Inflammatory macrophage treated with lipopolysaccharide for 1 hour (primary cell): ENCODE measurements at regions not wholly inside any gene's neighbourhood (a gene's known extent, or its start where the extent isn't known, plus 50 kb on each side); places are given as distances from the start of the nearest gene placed in this dataset.

ENCODE experiments used
- DNase-seq, 2 donors: peaks; one replicate each; pipeline ENCODE4 v3.0.0-alpha.2; 2020 to 2022

DNA sequence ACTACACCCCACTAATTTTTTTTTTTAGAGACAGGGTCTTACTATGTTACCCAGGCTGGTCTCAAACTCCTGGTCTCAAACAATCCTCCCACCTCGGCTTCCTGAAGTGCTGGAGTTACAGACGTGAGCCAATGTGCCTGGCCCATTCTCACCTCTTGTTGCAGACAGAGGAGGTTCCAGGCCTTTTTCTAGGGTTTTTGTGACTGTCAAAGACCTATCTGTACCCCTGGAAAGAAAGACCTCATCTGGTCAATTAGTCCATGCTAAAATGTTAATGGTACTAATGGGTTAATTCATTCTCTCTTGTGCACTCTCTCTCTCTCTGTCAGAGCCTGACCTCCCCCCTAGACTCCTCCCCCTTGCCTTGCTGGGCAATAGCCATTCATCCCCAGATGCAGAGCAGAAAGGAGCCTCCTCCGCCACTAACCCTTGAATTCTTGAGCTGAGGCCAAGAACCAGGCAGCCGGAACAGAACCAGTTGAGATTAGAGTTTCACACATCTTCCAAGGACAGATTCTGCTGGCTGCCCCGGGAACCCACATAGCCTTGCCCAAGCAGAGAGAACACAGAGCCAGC lies 209.7 kb downstream of the SKIDA1 start:
- DNase-seq = no peak

DNA sequence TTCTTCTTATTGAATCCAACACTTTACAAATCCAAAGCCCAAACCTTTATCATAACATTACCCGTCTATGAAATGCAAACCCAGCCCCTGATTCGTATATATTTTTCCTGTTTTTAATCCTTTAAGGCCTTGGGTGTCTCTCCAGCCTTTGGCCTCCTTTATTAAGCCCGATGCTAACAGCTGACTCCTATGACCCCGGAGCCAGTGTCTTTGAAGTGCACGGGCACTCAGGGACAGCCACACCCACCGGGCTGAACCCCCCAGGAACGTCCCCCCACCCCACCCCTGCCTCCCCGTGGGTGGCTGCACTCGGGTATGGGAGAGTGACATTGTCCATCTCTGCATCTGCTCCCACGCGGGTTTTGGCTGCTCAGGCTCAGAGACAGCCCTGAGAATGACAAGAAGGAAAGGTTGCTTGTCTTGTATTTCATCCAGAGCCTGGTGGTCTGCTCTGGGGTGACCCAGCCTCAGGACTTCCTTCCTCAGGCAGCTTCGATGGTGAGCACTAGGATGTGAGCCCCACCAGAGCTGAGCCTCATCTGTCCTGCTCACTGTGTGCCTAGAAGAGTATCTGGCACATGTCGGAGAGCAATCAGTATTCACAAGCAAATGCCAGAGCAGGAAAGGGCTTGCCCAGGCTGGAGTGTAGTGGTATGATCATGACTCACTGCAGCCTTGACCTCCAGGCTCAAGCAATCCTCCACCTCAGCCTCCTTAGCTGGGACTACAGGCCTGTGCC lies 210.4 kb downstream of the SKIDA1 start:
- no peak for DNase-seq

- no peak for DNase-seq
Observed at GRCh38 chr10:21314111-21314626, 211.3 kb downstream of the SKIDA1 start.

DNA sequence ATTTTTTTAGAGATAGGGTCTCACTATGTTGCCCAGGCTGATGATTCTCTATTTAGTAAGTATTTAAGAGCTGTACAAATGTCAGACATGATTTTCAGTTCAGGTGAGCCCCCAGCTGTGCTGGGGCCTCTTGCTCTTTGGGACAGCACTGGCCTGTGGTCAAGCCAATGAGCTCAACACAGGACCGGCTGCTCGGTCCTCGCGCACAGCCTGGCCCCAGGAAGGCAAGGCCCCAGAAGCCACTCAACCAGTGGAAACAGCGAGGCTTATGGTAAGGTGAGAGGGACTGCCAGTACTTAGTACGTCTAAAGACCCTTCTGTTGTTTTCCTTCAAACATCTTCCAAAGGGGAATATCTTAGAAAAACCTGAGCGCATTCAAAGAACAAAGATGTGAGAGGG lies 211.8 kb downstream of the SKIDA1 start:
- no peak for DNase-seq

- DNase-seq = no peak
Observed at GRCh38 chr10:21311426-21311825, 214.1 kb downstream of the SKIDA1 start.

DNA sequence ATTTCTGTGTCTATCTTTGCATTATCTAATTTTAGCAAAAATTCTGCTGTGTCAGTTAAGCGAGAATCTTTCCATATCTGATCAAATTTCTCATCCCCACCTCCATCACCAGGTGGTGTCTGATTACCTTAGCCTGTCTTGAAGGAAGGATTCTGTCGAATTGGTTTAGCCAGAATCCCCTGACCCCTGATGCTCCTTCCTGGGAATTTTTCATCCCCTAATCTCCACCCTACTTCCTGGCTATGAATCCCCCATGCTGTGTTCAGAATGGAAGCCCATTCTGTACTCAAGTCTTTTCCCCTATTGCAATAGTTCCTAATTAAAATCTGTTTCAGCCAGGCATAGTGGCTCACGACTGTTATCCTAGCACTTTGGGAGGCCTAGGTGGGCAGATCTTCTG lies 216.1 kb downstream of the SKIDA1 start:
- DNase-seq = no peak

GRCh38 chr10:21308946-21309345 lies 216.5 kb downstream of the SKIDA1 start:
- no peak for DNase-seq

DNA sequence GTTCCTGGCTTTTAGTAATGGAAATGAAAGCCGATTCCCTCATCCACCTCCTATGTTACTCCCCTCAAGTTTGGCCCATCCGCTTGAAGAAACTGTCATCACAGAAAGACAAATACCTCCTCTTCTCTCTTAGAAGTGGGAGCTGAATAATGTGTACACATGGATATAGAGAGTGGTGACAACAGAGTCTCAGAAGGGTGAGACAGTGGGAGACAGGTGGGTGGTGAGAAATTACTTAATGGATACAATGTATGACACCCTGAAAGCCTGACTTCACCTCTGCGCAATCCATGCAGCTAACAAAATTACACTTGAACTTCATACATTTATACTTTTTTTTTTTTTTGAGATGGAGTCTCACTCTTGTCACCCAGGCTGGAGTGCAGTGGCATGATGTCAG lies 217.5 kb downstream of the SKIDA1 start:
- DNase-seq = no peak

DNA sequence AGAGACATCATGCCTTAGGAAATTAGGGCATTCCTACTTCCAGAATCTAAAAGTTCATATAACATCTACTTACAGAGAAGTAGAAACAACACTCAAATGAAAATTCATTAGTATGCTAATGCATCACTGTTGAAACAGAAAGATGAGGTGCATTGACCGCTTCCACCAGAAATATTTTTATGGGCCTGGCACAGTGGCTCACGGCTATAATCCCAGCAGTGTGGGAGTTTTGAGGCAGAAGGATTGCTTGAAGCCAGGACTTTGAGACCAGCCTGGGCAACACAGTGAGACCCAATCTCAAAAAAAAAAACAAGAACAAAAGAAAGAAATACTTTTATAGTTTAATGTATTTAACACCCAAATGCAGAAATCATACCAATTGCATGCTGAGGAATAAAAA lies 220.9 kb downstream of the SKIDA1 start:
- DNase-seq = no peak

DNA sequence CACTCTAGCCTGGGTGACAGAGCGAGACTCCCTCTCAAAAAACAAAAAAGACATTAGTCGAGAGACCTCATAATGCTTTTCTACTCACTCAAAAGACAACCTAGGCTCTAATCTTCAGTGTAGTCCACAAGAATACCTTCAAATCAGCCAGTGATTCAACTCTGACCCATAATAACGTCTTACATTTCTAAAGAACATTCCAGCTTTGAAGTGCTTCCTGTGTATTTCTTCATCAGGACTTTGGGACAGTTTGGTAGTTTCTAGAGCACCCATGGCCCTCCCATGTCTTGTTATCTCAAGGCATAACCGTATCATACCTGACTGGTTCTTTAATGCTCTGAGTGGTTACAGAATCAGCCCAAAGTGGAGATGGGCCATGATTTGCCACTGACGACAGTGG lies 221.3 kb downstream of the SKIDA1 start:
- DNase-seq = no peak

- DNase-seq = peak; percentile 56 to 61
Observed at GRCh38 chr10:21300551-21300950, 224.9 kb downstream of the SKIDA1 start.

GRCh38 chr10:21299330-21299729 lies 226.2 kb downstream of the SKIDA1 start:
- no peak for DNase-seq

GRCh38 chr10:21298701-21299100 lies 226.8 kb downstream of the SKIDA1 start:
- no peak for DNase-seq

- DNase-seq = no peak
Observed at GRCh38 chr10:21297603-21298383, 227.7 kb downstream of the SKIDA1 start.

GRCh38 chr10:21296575-21297355 lies 228.7 kb downstream of the SKIDA1 start:
- no peak for DNase-seq

DNA sequence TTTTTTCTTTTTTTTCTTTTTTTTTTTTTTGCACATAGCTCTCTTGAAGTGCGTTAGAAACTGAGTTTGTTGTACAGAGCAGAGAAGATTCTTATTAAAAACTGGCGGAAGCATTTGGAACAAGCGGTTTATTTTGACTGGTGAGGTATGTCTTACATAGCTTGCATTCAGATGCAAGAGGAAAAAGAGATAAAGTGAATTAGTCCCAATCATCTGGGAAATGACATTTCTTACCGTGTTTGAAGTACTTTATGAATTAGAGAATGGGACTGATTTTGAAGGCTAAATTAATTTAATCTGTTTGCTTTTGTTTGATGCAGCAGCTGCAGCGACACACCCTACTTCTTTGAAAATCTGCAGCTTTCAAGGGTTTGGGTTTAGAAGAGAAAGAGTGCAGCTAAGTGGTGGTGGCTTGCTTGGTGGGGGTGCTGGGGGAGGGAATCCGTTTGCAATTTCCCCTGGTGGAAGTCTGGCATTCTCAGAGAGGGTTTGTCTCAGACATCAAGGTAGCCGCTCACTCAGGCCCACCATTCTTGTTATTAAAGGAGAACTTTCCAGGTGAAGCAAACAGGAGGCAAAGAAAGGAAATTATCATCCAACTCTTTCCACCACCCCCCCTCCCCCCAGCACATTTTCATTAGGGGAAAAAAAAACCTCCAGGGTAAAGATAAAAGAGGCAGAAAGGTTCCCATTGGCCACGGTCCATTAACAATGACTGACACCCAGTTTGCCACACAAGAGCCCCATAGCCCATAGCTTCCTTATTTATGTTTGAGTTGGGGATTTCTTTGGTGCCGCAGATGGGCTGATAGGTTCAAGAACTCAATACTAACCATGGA lies 231.7 kb downstream of the SKIDA1 start:
- DNase-seq = no peak

DNA sequence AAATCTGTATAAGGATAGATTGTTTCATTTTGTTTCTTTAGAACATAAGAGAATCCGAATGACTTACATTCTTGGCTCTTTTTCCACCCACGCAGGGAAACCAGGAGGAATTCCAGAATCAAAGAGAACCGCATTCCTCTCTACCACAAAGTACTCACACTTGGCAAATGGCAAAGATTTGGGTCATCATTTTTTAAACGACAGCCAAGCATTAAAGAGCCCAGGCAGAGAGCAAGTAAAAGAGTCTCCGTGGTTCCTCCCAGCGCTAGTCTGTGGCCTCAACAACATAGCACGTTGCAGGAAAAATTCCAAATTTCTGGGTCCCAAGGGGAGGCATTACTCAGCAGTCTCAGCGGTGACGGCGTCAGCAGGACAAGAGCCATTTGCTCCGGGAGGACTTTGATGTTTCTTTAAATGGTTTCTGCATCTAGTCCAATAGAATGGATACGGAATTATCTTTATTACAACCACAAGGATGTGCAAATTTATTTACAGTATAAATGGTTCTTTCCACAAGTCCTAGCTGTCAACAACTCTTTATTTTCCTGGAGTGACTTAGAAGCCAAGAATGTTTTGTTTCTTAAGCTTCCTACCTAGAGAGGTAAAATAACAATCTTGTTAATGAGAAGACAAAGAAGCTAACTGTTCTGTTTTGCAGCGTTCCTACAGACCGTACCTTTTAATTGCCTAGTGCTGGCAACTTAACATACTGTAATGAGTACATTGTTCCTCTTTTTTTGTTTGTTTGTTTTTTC lies 232.5 kb downstream of the SKIDA1 start:
- peak; percentile 6 to 35 for DNase-seq

GRCh38 chr10:21290499-21291160 lies 234.9 kb downstream of the SKIDA1 start:
- no peak for DNase-seq

GRCh38 chr10:21289961-21290360 lies 235.5 kb downstream of the SKIDA1 start:
- peak in 1 of 2 donors; percentile 46 for DNase-seq

DNA sequence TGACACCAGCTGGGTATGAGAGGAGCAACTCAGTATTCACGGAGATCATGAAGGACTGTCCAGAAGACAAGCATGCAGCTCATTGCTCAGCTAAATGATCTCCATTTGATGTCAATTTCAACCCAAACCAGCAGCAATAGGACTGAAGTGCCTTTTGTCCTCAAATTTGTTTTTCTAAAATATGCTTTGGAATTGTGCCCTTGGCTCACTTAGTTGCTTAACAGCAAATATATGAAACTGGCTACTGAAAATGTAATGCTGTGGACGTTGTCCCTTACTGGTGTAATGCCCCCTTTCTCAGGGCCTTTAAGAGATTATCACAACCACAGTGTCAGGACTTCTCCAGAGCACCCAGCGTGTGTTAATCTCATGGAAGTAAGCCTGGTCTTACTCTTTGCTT lies 236.2 kb downstream of the SKIDA1 start:
- no peak for DNase-seq
